GM19463 (cell line): ENCODE measurements at regions not wholly inside any gene's neighbourhood (a gene's known extent, or its start where the extent isn't known, plus 50 kb on each side); places are given as distances from the start of the nearest gene placed in this dataset.
"Not testable (repeated sequence)": the region's sequence is repeated elsewhere in the genome, so short reads cannot be mapped to it uniquely, and the experiment has no call there.

Experiments
- ATAC-seq: cut with Tn5 transposase; IDR thresholded peaks from one replicate; pipeline ENCODE4 v1.9.1; 2021; ENCODE audit warnings: mild to moderate bottlenecking, moderate library complexity; ENCODE audit not compliant: unreplicated experiment

- no peak for ATAC-seq
Observed at GRCh38 chr1:38672692-38673091, 186.9 kb downstream of the RRAGC start.

- ATAC-seq: no peak
Observed at GRCh38 chr1:38671221-38671620, 188.4 kb downstream of the RRAGC start.

GRCh38 chr1:38670544-38671122 lies 188.9 kb downstream of the RRAGC start:
- no peak for ATAC-seq

- no peak for ATAC-seq
Observed at GRCh38 chr1:38667626-38668025, 191.9 kb downstream of the RRAGC start.

- ATAC-seq: no peak
Observed at GRCh38 chr1:38662126-38662525, 197.4 kb downstream of the RRAGC start.

GRCh38 chr1:38658883-38659282 lies 200.7 kb downstream of the RRAGC start:
- ATAC-seq: no peak

- no peak for ATAC-seq
Observed at GRCh38 chr1:38657873-38658272, 201.7 kb downstream of the RRAGC start.

GRCh38 chr1:38657207-38657840 lies 202.2 kb downstream of the RRAGC start:
- no peak for ATAC-seq

GRCh38 chr1:38656726-38657125 lies 202.8 kb downstream of the RRAGC start:
- no peak for ATAC-seq

GRCh38 chr1:38652217-38652616 lies 207.4 kb downstream of the RRAGC start:
- no peak for ATAC-seq

GRCh38 chr1:38651669-38652068 lies 207.9 kb downstream of the RRAGC start:
- ATAC-seq: no peak

- no peak for ATAC-seq
Observed at GRCh38 chr1:38648417-38648816, 211.2 kb downstream of the RRAGC start.

- not testable (repeated sequence) for ATAC-seq
Observed at GRCh38 chr1:38647341-38647740, 212.2 kb downstream of the RRAGC start.

GRCh38 chr1:38644092-38644491 lies 215.5 kb downstream of the RRAGC start:
- ATAC-seq: no peak

- no peak for ATAC-seq
Observed at GRCh38 chr1:38641661-38642060, 217.9 kb downstream of the RRAGC start.

GRCh38 chr1:38640371-38640770 lies 219.2 kb downstream of the RRAGC start:
- no peak for ATAC-seq

GRCh38 chr1:38628241-38628640 lies 231.3 kb downstream of the RRAGC start:
- no peak for ATAC-seq

GRCh38 chr1:38625939-38626338 lies 233.6 kb downstream of the RRAGC start:
- ATAC-seq: no peak

- ATAC-seq: no peak
Observed at GRCh38 chr1:38624336-38625039, 235.1 kb downstream of the RRAGC start.

GRCh38 chr1:38623529-38623928 lies 236.0 kb downstream of the RRAGC start:
- no peak for ATAC-seq

GRCh38 chr1:38622197-38622596 lies 237.4 kb downstream of the RRAGC start:
- no peak for ATAC-seq

- ATAC-seq: no peak
Observed at GRCh38 chr1:38616846-38617245, 242.7 kb downstream of the RRAGC start.
